ENCODE measurements at regions not wholly inside any gene's neighbourhood (a gene's known extent, or its start where the extent isn't known, plus 50 kb on each side); places are given as distances from the start of the nearest gene placed in this dataset.

DNA sequence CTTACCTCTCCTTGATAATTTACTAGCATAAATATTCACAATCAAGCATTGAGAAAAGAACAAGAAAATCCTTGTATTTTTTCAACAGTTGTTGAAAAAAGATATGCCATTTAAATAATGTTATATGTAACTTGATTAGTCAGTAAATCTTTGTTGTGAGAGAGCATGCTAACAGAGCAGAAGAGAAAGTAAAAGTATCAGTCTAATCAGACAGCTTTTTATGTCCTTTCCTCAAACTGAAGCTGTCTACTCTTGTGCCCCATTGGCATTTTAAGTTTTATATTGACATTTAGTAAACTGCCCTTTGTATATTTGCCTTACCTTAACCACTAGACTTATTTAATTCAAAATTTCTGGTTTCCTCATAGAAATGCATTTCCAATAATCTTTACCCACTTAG lies 668.7 kb downstream of the OTOL1 start:
- TF ChIP-seq, protein P1, sequence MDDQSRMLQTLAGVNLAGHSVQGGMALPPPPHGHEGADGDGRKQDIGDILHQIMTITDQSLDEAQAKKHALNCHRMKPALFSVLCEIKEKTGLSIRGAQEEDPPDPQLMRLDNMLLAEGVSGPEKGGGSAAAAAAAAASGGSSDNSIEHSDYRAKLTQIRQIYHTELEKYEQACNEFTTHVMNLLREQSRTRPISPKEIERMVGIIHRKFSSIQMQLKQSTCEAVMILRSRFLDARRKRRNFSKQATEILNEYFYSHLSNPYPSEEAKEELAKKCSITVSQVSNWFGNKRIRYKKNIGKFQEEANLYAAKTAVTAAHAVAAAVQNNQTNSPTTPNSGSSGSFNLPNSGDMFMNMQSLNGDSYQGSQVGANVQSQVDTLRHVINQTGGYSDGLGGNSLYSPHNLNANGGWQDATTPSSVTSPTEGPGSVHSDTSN (IDR thresholded peaks at IDR 0.05), result no peak
- TF ChIP-seq, protein P2, sequence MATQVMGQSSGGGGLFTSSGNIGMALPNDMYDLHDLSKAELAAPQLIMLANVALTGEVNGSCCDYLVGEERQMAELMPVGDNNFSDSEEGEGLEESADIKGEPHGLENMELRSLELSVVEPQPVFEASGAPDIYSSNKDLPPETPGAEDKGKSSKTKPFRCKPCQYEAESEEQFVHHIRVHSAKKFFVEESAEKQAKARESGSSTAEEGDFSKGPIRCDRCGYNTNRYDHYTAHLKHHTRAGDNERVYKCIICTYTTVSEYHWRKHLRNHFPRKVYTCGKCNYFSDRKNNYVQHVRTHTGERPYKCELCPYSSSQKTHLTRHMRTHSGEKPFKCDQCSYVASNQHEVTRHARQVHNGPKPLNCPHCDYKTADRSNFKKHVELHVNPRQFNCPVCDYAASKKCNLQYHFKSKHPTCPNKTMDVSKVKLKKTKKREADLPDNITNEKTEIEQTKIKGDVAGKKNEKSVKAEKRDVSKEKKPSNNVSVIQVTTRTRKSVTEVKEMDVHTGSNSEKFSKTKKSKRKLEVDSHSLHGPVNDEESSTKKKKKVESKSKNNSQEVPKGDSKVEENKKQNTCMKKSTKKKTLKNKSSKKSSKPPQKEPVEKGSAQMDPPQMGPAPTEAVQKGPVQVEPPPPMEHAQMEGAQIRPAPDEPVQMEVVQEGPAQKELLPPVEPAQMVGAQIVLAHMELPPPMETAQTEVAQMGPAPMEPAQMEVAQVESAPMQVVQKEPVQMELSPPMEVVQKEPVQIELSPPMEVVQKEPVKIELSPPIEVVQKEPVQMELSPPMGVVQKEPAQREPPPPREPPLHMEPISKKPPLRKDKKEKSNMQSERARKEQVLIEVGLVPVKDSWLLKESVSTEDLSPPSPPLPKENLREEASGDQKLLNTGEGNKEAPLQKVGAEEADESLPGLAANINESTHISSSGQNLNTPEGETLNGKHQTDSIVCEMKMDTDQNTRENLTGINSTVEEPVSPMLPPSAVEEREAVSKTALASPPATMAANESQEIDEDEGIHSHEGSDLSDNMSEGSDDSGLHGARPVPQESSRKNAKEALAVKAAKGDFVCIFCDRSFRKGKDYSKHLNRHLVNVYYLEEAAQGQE (IDR thresholded peaks at IDR 0.05; ENCODE audit: low read depth, low read length), result no peak
- TF ChIP-seq GABPA (IDR thresholded peaks at IDR 0.05; ENCODE audit: low read depth), result no peak
- no peak for TF ChIP-seq FOXM1 (IDR thresholded peaks at IDR 0.05; ENCODE audit: low read depth)
- TF ChIP-seq RCOR1 (IDR thresholded peaks at IDR 0.05; ENCODE audit: low read length), result no peak
- TF ChIP-seq, protein P3, sequence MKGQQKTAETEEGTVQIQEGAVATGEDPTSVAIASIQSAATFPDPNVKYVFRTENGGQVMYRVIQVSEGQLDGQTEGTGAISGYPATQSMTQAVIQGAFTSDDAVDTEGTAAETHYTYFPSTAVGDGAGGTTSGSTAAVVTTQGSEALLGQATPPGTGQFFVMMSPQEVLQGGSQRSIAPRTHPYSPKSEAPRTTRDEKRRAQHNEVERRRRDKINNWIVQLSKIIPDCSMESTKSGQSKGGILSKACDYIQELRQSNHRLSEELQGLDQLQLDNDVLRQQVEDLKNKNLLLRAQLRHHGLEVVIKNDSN (IDR thresholded peaks at IDR 0.05; ENCODE audit: borderline replicate concordance, low read depth), result no peak
- TF ChIP-seq, protein P4, sequence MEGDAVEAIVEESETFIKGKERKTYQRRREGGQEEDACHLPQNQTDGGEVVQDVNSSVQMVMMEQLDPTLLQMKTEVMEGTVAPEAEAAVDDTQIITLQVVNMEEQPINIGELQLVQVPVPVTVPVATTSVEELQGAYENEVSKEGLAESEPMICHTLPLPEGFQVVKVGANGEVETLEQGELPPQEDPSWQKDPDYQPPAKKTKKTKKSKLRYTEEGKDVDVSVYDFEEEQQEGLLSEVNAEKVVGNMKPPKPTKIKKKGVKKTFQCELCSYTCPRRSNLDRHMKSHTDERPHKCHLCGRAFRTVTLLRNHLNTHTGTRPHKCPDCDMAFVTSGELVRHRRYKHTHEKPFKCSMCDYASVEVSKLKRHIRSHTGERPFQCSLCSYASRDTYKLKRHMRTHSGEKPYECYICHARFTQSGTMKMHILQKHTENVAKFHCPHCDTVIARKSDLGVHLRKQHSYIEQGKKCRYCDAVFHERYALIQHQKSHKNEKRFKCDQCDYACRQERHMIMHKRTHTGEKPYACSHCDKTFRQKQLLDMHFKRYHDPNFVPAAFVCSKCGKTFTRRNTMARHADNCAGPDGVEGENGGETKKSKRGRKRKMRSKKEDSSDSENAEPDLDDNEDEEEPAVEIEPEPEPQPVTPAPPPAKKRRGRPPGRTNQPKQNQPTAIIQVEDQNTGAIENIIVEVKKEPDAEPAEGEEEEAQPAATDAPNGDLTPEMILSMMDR (IDR thresholded peaks at IDR 0.05), result no peak
- no peak for TF ChIP-seq EP300 (IDR thresholded peaks at IDR 0.05; ENCODE audit: borderline replicate concordance in 1 of 2, low read depth in 1 of 2, low read length in 1 of 2)
- TF ChIP-seq RXRA (IDR thresholded peaks at IDR 0.05; ENCODE audit: borderline replicate concordance, low read depth), result no peak
- TF ChIP-seq CHD2 (IDR thresholded peaks at IDR 0.05; ENCODE audit: low read length, partially characterized antibody), result no peak
- no peak for TF ChIP-seq EZH2phosphoT487 (IDR thresholded peaks at IDR 0.05; ENCODE audit: borderline replicate concordance, low read depth)
- TF ChIP-seq SIN3A (IDR thresholded peaks at IDR 0.05; ENCODE audit: borderline replicate concordance, low read depth, low read length), result no peak
